Sigmoid colon (tissue), 6 donors: ENCODE measurements at regions not wholly inside any gene's neighbourhood (a gene's known extent, or its start where the extent isn't known, plus 50 kb on each side); places are given as distances from the start of the nearest gene placed in this dataset.

Experiments
- DNase-seq: peaks from one replicate; pipeline ENCODE4 v3.0.0-alpha.2; 2019
- H3K27ac ChIP-seq, 4 donors: fragments of 200-600 bp; sonication (generic); one replicate each; pipeline ENCODE4 v1.5.1; 2016 to 2019; ENCODE audit warnings: mild to moderate bottlenecking in 1 of 4
- H3K27me3 ChIP-seq, 3 donors: fragments of 200-600 bp; sonication (generic); one replicate each; pipeline ENCODE4 v1.5.1; 2019; ENCODE audit warnings: mild to moderate bottlenecking in 1 of 3
- H3K36me3 ChIP-seq, 4 donors: fragments of 200-600 bp; sonication (generic); one replicate each; pipeline ENCODE4 v1.5.1; 2016 to 2019
- H3K4me1 ChIP-seq, 4 donors: fragments of 200-600 bp; sonication (generic); one replicate each; pipeline ENCODE4 v1.5.1; 2017 to 2019
- H3K4me3 ChIP-seq, 4 donors: fragments of 200-600 bp; sonication (generic); one replicate each; pipeline ENCODE4 v1.5.1; 2017 to 2019; ENCODE audit warnings: mild to moderate bottlenecking in 2 of 4, moderate library complexity in 1 of 4
- H3K9me3 ChIP-seq, 4 donors: fragments of 200-600 bp in 3 of 4; sonication (generic) in 3 of 4; one replicate each; pipeline versions ENCODE4 v1.5.1 to v1.6.1; 2013 to 2019
- CTCF ChIP-seq, 4 experiments: fragments of 450-650 bp in 3 of 4; fragments of 200-600 bp in 1 of 4; IDR thresholded peaks; one replicate each; pipeline ENCODE4 v1.5.1; 2016 to 2019; ENCODE audit warnings: antibody characterized with exemption in 4 of 4, mild to moderate bottlenecking in 3 of 4, moderate library complexity in 2 of 4
- EP300 ChIP-seq, 4 donors: sonication (generic); formaldehyde crosslinking; IDR thresholded peaks; one replicate each; pipeline ENCODE4 v1.6.1; 2017; ENCODE audit warnings: antibody characterized with exemption in 4 of 4
- POLR2A ChIP-seq, 2 donors: fragments of 450-650 bp; IDR thresholded peaks; one replicate each; pipeline ENCODE4 v1.6.1; 2016; ENCODE audit warnings: antibody characterized with exemption in 2 of 2, mild to moderate bottlenecking in 2 of 2, moderate library complexity in 2 of 2
- POLR2AphosphoS5 ChIP-seq, 4 donors: sonication (generic); formaldehyde crosslinking; IDR thresholded peaks; one replicate each; pipeline ENCODE4 v1.6.1; 2017; ENCODE audit warnings: antibody characterized with exemption in 4 of 4
- WGBS, 2 donors: extraction: QIAGEN DNeasy Blood & Tissue Kit; methylation state at CpG; one replicate each; pipeline ENCODE4 v1.1.7; 2013; 5-methylcytosine and 5-hydroxymethylcytosine counted together
- intact Hi-C: fragments of 100-400 bp; cut with DNase I; formaldehyde crosslinking; loops from one replicate; pipeline ENCODE4 v1.15.1; 2023
- donor health status: healthy with polysubstance abuse.
- donor health status: healthy.

DNA sequence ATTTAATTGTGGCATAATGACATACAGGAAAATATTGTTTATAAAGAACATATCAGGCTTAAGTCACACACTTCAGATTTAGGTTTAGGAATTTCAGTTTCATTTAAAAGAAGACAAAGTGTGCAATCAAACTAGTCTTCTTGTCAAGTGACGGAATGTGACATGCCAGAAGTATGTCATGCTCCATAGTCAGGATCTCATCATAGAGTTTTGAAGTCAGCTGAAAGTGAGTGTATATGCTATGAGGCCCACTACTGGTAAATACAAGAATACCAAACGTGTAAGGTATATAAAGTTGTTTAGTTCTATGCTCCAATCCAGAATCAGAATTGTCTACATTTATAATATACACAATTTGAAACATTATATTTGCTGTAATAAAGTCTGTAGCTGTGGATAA, 988.4 kb downstream of the TBL1XR1 start:
- no peaks in the 10 kb centered on the region for H3K36me3 ChIP-seq
- H3K9me3 ChIP-seq, result no peaks in the 10 kb centered on the region

GRCh38 chr3:176208283-176208682, 989.0 kb downstream of the TBL1XR1 start:
- Histone ChIP-seq H3K27ac (no peak overlapping the region), H3K4me3 (no peak overlapping the region), H3K4me1 (no peaks in the 10 kb centered on the region), H3K27me3 (no peaks in the 10 kb centered on the region), H3K36me3 (no peaks in the 10 kb centered on the region), H3K9me3 (no peaks in the 10 kb centered on the region)
- 74 to 81% methylated on average over 1 of the region's 1 CpG for WGBS, 2 donors
- TF ChIP-seq POLR2A (IDR thresholded peaks at IDR 0.05) (no peak), CTCF (IDR thresholded peaks at IDR 0.05) (no peak), EP300 (IDR thresholded peaks at IDR 0.05) (no peak), POLR2AphosphoS5 (IDR thresholded peaks at IDR 0.05) (no peak)
- intact Hi-C loops, result no loop called here
- DNase-seq, result no peak

More for the DNA sequence above, 988.4 kb downstream of the TBL1XR1 start:
- no peaks in the 10 kb centered on the region for H3K27me3 ChIP-seq
- H3K4me1 ChIP-seq, result no peaks in the 10 kb centered on the region
- no peak overlapping the region for H3K4me3 ChIP-seq
- DNase-seq, result no peak
- H3K27ac ChIP-seq, result no peak overlapping the region
- WGBS, 2 donors, result 68 to 80% methylated on average over 2 of the region's 2 CpGs
- no peak for TF ChIP-seq CTCF (IDR thresholded peaks at IDR 0.05)
- no peak for TF ChIP-seq POLR2A (IDR thresholded peaks at IDR 0.05)
- no peak for TF ChIP-seq EP300 (IDR thresholded peaks at IDR 0.05)
- no peak for TF ChIP-seq POLR2AphosphoS5 (IDR thresholded peaks at IDR 0.05)
- intact Hi-C loops, result no loop called here

GRCh38 chr3:176206809-176207208, 990.5 kb downstream of the TBL1XR1 start:
- Histone ChIP-seq H3K36me3 (no peaks in the 10 kb centered on the region), H3K9me3 (no peaks in the 10 kb centered on the region), H3K27me3 (no peaks in the 10 kb centered on the region), H3K4me3 (no peak overlapping the region), H3K27ac (no peak overlapping the region), H3K4me1 (no peaks in the 10 kb centered on the region)
- TF ChIP-seq POLR2AphosphoS5 (IDR thresholded peaks at IDR 0.05) (no peak), EP300 (IDR thresholded peaks at IDR 0.05) (no peak), CTCF (IDR thresholded peaks at IDR 0.05) (no peak), POLR2A (IDR thresholded peaks at IDR 0.05) (no peak)
- intact Hi-C loops, result no loop called here
- WGBS, 2 donors, result 94 to 95% methylated on average over 2 of the region's 2 CpGs
- no peak for DNase-seq

DNA sequence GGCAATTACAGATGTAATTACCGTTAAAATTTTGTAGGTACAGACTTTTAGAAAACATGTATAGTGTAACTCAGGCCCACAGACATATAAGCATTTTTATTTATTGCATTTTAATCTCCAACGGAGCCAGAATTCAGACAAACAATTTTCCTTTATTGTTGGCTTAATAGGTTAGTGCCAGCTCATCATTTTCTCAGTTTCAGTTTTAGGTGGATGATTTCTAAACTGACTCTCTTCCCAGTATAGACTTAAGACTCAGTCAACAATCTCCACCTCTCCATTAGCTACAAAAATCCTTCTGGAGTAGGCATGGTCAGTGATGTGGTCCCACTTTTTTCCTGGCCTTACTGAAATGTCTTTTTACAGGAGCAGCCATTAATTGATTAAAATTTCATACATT, 994.6 kb downstream of the TBL1XR1 start:
- no peaks in the 10 kb centered on the region for H3K4me1 ChIP-seq
- DNase-seq, result no peak
- TF ChIP-seq POLR2A (IDR thresholded peaks at IDR 0.05), result no peak
- TF ChIP-seq EP300 (IDR thresholded peaks at IDR 0.05), result no peak
- TF ChIP-seq POLR2AphosphoS5 (IDR thresholded peaks at IDR 0.05), result no peak
- no peak for TF ChIP-seq CTCF (IDR thresholded peaks at IDR 0.05)
- WGBS, 2 donors, result 49 to 75% methylated on average over 2 of the region's 2 CpGs
- intact Hi-C loops, result no loop called here
- H3K36me3 ChIP-seq, result no peaks in the 10 kb centered on the region
- no peak overlapping the region for H3K27ac ChIP-seq
- H3K9me3 ChIP-seq, result no peaks in the 10 kb centered on the region
- no peak overlapping the region for H3K4me3 ChIP-seq
- H3K27me3 ChIP-seq, result no peaks in the 10 kb centered on the region

DNA sequence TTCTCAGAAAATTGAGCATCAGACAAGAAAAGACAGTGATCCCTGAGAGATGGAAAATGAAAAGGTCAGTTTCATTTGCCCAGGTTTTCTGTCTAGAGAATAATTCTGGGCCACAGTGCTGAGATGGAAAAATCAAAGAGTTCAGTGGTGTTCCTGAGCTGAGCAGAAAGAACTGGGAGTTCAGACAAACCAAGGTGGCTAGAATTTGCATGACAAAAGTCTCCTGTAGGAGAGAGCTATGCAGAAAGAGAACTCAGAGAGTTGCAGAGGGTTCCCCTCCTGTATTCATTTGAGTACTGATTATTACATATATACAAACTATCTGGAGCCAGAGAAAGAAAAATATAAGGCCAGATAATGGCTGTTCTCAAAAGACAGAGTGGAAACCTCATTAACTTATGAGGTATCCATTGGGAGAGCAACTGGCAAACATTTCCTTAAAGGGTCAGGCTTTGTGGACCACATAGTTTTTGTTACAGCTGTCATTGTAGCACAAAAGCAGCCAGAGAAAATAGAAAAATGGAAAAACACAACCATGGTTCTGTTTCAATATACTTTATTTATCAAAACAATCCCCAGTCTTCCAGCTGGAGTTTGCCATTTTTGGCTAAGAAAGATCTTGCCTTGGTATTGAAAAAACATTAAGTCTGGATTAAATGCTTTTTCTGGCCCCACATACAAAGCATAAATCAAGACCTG, 1004.1 kb downstream of the TBL1XR1 start:
- Histone ChIP-seq H3K27ac (no peak overlapping the region), H3K27me3 (no peaks in the 10 kb centered on the region), H3K4me3 (no peak overlapping the region), H3K9me3 (peaks cover 0 to 1% (median 0%) of the 10 kb centered on the region in 4 donors), H3K4me1 (no peaks in the 10 kb centered on the region), H3K36me3 (no peaks in the 10 kb centered on the region)
- no peak for TF ChIP-seq POLR2AphosphoS5 (IDR thresholded peaks at IDR 0.05)
- TF ChIP-seq CTCF (IDR thresholded peaks at IDR 0.05), result no peak
- TF ChIP-seq EP300 (IDR thresholded peaks at IDR 0.05), result no peak
- no peak for TF ChIP-seq POLR2A (IDR thresholded peaks at IDR 0.05)
- no peak for DNase-seq
- intact Hi-C loops, result no loop called here
